GM21367 (cell line): ENCODE measurements at regions not wholly inside any gene's neighbourhood (a gene's known extent, or its start where the extent isn't known, plus 50 kb on each side); places are given as distances from the start of the nearest gene placed in this dataset.

Experiments
- ATAC-seq: cut with Tn5 transposase; IDR thresholded peaks from one replicate; pipeline ENCODE4 v1.9.1; 2021; ENCODE audit not compliant: unreplicated experiment

DNA sequence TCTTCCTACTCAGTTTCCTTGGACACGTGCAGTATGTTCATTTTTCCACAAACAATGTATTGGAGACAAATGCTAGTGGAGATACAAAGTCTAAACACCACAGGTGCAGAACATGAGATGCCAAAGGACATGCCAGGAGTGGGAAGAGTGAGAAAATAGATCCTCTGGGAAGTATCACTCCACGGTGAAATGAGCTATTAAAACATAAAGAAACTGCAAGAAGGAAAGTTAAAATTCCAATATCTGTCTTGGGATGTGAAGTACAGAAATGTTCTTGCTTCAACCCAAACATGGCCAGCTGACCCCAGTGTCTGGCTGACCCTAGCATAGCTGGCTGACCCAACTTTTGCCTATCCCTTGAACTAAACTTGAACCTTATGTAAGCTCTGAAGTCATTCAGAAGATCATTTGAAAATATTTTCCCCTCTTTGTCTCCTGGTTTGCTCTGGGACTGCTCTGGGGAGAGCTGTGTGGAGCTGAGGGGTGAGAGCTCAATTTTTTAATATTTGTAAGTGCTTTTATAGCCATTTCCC is 59.5 kb downstream of the FZD1 start:
- no peak for ATAC-seq

DNA sequence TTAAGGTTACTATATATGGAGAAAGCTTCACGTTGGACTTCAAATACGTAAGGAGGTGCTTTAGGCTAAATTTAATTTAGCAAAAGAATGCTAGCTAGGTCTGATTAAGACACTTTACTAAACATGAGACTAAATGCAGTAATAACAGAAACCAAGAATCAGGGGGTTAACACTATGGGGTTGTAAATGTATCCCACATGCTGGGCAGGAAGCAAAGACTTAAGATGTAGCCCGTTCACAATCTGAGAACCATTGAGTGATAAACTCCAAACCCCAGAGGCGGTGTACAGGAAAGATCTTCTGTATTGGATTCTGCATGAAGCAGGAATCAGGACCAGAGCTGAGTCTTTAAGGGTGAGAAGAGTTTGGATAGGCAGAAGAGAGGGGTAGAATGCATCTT is 60.4 kb downstream of the FZD1 start:
- no peak for ATAC-seq

DNA sequence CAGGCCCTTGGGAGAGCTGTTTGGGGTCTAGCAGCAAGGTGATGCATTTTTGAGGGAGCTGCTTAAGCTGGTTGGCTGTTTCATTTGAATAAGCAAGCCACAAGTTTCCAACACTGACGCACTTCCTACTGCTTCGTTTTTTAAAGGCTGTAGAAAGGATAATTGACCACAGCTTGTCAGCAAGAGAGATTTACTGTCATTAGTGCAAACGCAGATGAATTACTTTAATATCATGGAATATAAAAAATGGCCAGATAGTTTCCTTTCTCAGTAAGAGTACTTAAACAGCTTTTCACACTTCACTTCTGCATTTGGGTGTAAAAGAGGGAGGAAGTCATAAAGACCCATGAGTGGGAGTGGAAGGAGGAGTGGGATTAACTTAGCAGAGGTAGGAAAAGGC is 61.5 kb downstream of the FZD1 start:
- ATAC-seq = no peak

DNA sequence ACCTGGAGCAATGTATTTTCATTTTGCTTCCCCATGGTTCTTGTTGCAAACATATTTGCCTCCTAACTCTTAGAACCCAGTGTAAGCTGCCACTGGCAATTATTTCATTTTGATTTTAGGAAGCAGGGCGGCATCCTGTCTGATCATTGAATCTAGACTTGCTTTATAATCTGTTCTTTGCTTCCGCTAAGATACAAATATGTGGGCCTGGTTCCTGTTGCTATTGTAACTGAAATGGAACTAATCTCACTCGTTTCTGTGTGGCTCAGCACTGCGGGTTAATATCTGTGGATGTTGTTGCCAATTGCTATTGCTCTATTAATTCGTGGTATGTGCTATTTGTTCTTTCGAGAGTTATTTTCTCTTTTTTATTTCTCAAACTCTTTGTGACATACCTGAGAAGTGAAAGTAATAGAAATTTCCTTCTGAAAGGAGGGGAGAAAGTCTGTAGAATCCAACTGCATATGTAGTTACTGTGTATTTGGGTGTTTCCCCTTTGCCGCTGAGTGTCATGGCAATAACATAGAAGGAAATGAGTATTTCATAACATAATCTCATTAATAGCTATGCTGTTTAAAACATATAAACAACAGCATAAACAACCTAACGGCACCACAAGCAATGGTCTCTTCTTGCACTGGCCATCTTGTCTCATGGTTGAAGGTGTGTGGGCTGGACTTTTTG is 62.4 kb downstream of the FZD1 start:
- no peak for ATAC-seq

DNA sequence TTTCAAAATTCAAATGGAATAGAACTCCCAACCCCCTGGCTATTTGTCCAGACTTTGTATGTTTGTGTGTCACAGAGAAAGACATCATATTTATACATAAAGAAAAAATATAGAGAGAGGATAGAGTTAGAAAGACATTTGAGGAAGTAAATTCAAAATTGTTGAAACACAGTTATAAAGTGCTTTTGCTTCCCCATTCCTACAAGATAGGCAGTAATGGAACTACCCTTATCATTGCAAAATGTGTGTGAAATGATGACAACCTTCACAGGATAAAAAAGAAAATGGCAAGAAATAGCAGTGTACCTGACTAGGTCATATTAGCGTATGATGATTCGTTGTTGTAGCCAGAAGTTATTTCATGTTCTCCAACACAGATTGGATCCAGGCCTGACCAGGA is 63.1 kb downstream of the FZD1 start:
- no peak for ATAC-seq

DNA sequence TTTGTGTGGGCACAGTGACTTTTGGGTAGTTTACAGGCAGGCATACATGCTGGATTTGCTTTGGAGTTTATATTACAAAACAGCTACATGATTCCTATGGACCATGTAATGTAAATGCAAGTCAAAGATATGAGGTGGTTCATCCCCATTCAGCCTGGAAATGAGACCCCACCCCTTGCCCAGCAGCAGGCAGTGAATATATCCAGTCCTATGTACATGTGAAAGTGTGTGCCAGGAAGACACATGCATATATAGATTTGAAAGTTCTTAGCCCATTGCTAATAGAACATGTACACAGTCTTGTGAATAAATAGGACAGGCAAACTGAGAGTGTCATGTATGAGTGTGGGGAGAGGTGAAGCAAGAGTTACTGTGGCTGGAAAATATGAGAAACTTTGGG is 65.3 kb downstream of the FZD1 start:
- ATAC-seq = no peak

DNA sequence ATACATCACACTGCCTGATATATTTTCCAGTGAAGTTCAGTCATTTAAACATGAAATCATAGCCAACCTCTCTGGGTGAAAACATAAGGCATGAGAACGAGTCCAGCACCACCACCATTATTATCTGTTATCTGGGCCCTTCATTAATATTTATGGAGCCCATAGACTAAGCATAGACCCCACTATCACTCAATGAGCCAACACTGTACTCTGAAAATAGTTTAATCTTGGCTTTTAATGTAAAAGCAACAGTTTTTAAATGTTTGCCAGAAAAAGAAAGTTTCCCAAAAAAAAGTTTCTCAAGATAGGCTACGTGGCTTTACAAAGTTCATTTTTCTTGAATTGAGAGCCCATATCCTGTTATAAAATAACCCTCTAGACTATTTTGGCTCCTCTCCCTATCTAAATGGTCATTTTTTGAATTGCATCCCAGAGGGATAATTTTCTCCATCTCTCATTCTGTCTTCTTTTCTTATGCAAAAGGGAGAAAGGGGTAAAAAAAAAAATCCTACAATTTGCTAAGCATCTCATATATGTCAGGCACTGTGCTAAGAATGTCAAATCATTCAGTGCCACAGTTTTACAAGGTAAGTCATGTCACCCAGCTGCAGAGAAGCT is 66.1 kb downstream of the FZD1 start:
- no peak for ATAC-seq

DNA sequence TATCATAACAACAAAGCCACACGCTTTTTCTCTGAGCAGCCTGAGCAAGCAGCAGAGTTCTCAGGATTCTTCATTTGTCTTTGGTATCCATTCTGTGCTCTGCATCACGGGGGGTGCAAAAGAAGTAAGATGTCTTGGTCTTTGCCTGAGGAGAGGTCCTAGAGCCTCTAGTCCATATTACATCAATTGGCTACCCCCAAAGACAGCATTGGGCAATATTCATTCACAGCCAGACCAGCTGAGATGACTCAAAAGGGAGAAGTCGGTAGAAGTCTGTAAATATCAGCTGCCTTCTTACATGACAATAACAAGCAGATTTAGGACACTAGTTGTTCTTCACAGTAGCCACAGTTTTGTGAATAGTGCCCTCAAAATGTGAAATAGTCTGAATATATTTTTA is 66.6 kb downstream of the FZD1 start:
- ATAC-seq = no peak

DNA sequence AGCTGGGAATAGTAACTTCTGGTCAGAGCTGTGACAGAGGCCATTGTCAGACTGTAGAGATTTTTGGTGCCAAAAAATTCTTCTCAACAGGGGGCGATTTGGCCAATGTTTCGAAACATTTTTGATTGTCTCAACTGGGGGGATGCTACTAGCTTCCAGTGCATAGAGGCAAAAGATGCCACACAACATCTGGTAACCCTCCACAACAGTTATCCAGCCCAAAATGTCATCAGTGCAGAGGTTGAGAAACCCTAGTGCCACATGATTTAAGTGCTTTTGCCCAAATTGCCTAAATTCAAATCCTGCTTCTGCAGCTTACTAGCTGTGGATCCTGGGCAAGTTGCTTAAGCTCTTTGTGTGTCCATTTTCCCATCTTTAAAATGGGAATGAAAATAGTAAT is 71.9 kb downstream of the FZD1 start:
- ATAC-seq = no peak

DNA sequence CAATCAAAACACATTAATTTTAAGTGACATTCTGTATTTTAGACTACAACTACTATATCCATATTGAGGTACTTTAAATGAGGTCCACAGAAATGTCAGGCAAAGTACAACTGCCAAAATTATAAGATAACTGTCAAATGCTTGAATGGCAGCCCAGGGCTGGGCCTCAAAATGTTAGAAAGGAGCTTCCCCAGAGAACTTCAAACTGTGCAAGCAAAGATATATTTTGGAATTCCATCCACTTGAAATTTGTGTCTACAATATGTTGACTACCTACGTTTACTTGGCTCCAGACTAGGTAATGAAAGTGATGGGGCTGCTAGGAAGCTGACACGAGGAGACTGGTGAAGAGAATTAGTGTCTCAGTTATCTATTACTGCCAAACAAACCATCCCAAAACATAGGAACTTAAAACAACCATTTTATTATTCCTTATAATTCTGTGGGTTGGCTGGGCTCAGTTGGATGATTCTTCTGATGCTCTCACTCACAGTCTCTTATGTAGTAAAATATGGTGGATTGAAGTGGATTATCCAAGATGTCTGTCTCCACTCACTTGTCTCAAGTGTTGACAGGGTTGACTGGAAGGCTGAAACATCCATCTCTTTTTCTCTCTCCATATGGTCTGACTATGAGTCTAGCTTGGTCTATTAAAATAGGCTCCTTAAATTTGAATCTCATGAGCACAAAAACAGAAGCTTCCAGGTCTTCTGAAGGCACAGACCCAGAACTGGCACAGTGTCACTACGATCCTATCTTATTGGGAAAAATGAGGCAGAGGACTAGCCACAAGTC is 74.2 kb downstream of the FZD1 start:
- no peak for ATAC-seq

DNA sequence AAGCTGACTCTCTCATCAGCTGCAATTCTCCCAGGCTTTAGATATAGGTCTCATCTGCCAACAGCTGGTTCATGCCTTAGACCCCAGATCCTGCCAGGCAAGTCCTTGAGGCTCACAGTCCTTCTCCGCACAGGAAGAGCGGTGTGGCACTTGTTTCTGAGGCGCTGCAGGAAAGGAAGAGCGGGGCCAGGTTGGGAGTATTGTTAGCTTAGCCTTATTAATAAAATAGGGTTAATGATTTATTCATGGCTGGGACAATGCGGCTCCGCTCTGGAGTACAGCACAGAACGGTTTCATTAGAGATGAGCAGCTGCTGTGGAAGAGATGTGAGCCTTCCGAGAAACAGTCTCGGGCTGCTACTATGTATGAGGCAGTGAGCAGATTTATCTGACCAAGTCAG is 78.1 kb downstream of the FZD1 start:
- ATAC-seq = no peak

DNA sequence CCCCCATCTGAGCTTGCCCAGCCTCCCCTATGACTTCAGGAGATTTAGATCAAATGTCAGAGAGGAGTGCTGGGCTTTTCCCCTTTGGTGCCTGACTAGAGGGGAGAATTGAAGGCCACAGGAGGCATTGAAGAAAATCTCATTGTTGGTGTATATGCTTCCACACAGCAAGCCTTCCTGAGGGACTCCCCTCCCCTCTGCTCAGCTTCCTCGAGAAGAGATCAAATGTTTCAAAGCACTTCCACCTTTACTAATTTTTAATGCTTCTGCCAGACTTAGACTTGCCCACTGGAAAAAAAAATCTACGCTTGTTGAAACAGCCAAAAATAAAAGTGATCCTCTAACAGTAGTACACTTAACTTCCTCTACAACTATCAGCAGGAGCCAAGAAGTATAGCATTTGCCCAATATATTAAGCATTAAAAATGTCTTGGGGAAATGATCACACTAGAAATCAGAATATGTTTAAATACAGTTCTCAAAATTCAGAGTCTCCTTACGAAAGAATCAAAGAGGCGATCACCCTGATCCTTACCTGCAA is 79.3 kb downstream of the FZD1 start:
- ATAC-seq = no peak

DNA sequence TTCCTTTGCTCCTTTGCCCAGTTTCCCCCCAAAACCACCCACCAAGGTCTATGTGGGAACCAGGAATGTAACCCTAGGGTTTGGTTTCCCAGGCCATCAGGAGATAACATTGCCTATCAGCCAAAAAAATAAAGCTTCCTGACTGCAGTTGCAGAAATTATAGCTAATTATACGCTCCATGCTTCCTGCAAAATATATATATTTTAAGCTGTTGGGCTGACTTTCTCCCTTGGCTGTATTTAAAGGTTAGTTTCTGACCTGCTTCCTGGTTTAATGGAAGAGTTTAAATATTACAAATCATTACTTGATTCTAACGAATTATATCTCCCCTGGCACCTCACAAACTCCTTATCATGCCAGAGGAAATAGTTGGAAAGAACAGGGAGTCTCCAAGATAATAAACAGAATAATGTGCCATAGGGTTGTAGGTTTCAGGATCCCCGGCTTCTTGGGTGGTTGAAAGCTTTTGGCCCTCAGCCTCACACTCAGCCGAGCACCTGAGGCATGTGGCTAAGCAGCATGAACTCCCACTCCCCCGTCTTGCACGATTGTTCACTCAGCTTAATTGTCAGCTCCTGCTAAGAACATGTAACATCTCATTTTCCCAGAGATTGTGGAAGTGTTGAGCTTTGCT is 79.9 kb downstream of the FZD1 start:
- ATAC-seq = no peak

DNA sequence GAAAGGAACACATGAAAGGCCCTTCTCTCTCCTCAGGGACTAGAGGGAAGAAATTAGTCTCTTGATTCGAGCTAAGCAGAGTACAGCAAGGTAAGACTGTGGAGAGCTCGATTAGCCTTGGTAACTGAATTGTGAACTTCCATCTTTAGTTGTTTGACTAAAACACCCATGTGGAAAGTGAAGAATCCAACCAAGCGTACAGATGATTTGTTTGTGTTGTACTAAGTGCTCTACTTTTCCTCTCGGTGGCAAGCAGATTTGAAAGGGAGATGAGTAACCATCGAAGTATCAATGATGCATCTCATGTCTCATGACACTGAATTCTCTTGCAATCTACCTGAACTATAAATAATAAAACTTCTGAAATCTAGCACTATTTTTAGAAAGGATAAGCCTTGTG is 80.7 kb downstream of the FZD1 start:
- ATAC-seq = peak; percentile 70

DNA sequence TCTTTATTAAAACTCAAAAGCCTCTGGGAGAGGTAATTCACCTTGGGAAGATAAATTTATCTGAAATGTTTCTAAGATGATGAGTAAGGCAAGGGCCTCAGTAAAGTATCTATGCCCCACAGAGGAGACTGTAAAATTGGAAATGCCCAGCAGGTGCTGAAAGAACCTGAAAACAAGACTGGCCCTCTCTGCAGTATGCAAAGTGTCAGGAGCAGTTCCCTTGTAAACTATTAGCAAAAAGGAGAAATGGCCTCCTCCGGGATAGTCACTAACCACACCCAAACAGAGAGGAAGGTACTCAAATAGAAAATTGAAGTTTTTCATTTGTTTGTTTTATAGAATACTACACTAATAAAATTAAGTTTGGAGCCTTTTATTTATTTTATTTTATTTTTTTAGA is 81.2 kb downstream of the FZD1 start:
- peak; percentile 76 for ATAC-seq

DNA sequence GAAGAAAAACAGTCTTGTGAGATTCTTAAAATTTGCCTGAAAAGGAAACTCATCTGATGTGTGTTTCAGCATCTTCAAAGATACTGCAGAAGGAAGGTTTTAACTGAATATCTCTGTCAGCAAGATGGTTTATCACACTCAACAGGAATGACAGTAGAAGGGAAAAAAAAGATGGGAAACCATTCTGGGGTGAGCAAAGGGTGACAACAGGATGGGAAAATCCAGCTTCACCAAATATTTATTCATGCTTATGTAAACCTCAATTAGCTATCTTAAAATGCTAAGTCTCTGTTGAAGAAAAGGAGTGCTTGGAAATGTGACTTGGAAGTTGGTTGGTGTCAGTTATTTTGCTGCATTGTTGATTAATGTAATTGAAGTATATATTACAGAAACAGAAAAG is 82.2 kb downstream of the FZD1 start:
- ATAC-seq = no peak

DNA sequence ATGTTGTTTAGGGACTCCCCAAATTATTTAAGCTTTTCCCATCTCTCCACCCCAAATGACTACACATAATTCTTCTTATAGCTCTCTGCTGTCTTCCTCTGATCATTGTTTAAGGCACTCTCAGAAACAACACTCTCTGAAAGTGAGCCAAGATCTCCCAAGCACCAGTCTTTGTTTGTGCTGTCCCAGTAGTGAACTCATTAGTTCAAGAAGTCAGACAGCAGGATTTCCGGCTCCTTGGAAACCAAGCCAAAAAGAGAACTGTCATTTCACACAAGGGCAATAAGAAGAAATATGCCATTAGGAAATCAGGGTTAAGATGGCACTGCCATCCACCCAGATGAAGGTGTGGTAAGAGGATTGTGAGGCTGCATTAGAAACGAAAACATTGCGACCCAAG is 83.1 kb downstream of the FZD1 start:
- no peak for ATAC-seq

DNA sequence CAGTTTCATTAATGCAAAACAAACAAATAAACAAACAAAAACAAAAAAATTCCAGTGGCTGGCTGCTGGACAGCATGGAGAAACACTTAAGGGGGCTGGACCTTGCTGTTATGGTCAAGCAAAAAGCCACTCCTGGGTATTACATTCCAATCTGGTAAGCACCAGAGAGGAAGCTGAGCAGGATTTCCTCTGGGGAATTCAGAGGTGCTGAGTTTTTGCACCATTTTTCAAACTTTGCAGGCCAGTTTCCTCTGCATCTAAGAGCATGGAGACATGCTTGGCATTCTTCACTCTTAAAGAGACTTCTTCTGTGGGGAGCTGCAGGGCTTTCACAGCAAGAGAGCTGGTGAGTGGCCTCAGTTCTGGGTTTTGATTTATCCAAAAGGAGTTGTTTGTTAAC is 84.5 kb downstream of the FZD1 start:
- ATAC-seq = no peak

DNA sequence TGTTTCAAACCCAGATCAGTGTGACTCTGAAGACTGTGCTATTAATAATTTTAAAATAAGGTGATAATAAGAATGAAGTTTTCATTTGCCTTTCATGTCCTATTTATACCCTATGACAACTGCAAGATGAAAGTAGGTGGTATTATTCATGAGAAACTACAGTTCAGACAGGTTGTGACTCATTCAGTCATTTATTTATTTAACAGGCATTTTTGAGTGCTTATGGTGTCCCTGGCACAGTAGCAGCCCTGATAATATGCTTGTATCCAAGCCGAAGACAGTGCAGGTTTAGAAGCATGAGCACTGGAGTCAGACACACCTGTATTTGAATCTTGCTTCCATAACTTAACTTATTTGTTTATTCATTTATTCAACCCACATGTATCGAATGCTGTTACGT is 87.1 kb downstream of the FZD1 start:
- ATAC-seq = no peak

DNA sequence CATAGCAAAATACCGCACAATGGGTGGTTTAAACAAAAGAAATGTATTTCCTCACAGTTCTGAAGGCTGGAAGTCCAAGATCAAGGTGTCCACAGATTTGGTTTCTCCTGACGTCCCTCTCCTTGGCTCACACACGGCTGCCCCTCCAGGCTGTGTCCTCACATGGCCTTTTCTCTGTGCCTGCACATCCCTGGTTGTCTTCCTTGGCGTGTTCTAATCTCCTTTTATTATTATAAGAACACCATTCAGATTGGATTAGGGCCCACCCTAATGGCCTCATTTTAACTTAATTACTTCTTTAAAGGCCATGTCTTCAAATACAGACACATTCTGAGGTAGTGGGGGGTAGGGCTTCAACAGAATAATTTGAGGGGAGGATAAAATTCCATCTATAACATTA is 87.9 kb downstream of the FZD1 start:
- no peak for ATAC-seq

DNA sequence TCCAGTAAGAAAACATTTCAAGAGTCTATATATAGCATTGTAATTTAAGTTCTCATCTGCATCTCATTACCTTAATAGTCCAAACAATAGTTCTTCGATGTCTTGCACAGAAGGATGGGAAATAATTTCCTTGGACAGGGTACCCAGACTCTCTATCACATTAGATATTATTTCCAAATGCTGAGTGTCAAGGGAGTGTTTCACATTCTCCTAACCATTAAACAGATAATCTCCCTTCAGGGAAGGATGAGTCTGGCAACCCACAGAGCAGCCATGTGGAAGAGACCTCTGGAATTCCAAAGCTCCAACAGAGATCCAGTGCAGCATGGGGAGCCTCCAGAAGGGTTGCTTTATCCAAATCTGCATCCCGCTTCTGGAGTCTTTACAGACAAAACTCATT is 89.6 kb downstream of the FZD1 start:
- no peak for ATAC-seq
